K562 (cell line): ENCODE measurements at regions not wholly inside any gene's neighbourhood (a gene's known extent, or its start where the extent isn't known, plus 50 kb on each side); places are given as distances from the start of the nearest gene placed in this dataset.

ENCODE experiments used
- ATAC-seq: fragments of 200-7000 bp; cut with Tn5 transposase; 3 replicates; pipeline ENCODE4 v1.9.1; 2020; ENCODE audit warnings: moderate library complexity
- BruUV-seq: library from RNA; stranded (reverse); fragments of 400-500 nt; replicated peaks from 2 replicates; lab custom pipeline; 2021; lab: Mats Ljungman, UMichigan
- CTCF ChIA-PET: fragments of 300-600 bp; formaldehyde crosslinking; extraction: SDS; loops from one replicate; lab custom pipeline; 2021; ENCODE audit warnings: low intra/inter-chr PET ratio; lab: Yijun Ruan, JAX
- POLR2A ChIA-PET: fragments of 300-600, 350-650 bp; sonication (Branson Sonifier 250); formaldehyde crosslinking; extraction: SDS; loops from one replicate; lab custom pipeline; 2021; ENCODE audit warnings: antibody characterized with exemption, inconsistent platforms; lab: Yijun Ruan, JAX
- DNase-seq, 4 experiments: peaks; one replicate each; pipeline versions ENCODE4 v3.0.0 to v3.0.0-alpha.2; 2011 to 2018; ENCODE audit warnings: low spot score in 3 of 4, mixed read lengths in 3 of 4; ENCODE audit errors: extremely low read depth in 1 of 4
- FAIRE-seq: peaks from 2 replicates; lab custom pipeline; 2011; peaks lifted over from hg19 to GRCh38; lab: Jason Lieb, UNC
- H2AFZ ChIP-seq: 2 replicates; pipeline ENCODE4 v1.6.0; 2011; ENCODE audit warnings: low read depth, low read length, control low read depth, inconsistent platforms
- H3K27ac ChIP-seq: fragments of 200-600 bp; 3 replicates; pipeline ENCODE4 v1.8.0; 2011; ENCODE audit warnings: low read depth, mild to moderate bottlenecking, control low read depth, inconsistent platforms, low read length, moderate library complexity, mixed read lengths; ENCODE audit errors: extremely low read depth
- H3K27me3 ChIP-seq, 2 experiments: fragments of 300-600 bp in 1 of 2; 2 replicates in 1 of 2; 3 replicates in 1 of 2; pipeline versions ENCODE4 v1.6.0 to v1.8.0; 2011; ENCODE audit warnings: inconsistent platforms in 2 of 2, low read length in 2 of 2, mild to moderate bottlenecking in 1 of 2, mixed read lengths in 1 of 2, moderate library complexity in 1 of 2; ENCODE audit not compliant: control insufficient read depth in 2 of 2, insufficient read depth in 2 of 2
- H3K36me3 ChIP-seq: fragments of 300-600 bp; 3 replicates; pipeline ENCODE4 v1.8.0; 2011; ENCODE audit warnings: mild to moderate bottlenecking, low read length, inconsistent platforms; ENCODE audit not compliant: control insufficient read depth, insufficient read depth
- H3K4me1 ChIP-seq, 2 experiments: fragments of 200-600 bp in 1 of 2; replicated peaks in 1 of 2; 2 replicates in 1 of 2; 3 replicates in 1 of 2; pipeline versions ENCODE4 v1.5.1 to v1.8.0; 2011; ENCODE audit warnings: inconsistent platforms in 2 of 2, low read length in 2 of 2, mild to moderate bottlenecking in 1 of 2, mixed read lengths in 1 of 2, moderate library complexity in 1 of 2; ENCODE audit not compliant: control insufficient read depth in 2 of 2, insufficient read depth in 2 of 2
- H3K4me2 ChIP-seq: 2 replicates; pipeline ENCODE4 v1.6.1; 2011; ENCODE audit warnings: low read length, control low read depth, inconsistent platforms, mixed read lengths; ENCODE audit not compliant: insufficient read depth
- H3K4me3 ChIP-seq: fragments of 200-600 bp; sonication (generic), shearing (Covaris generic); 2 replicates; pipeline ENCODE4 v1.5.1; 2016; ENCODE audit warnings: control low read depth, inconsistent platforms
- H3K79me2 ChIP-seq: fragments of 200-600 bp; 3 replicates; pipeline ENCODE4 v1.8.0; 2011; ENCODE audit warnings: low read length, inconsistent platforms; ENCODE audit not compliant: control insufficient read depth, insufficient read depth
- H3K9ac ChIP-seq, 2 experiments: 2 replicates each; pipeline versions ENCODE4 v1.6.0 to v1.6.1; 2011; ENCODE audit warnings: low read depth in 2 of 2, low read length in 2 of 2, control low read depth in 1 of 2, inconsistent platforms in 1 of 2, mild to moderate bottlenecking in 1 of 2, mixed read lengths in 1 of 2; ENCODE audit not compliant: insufficient read depth in 1 of 2
- H3K9me1 ChIP-seq: one replicate; pipeline ENCODE4 v1.6.0; 2011; ENCODE audit warnings: inconsistent platforms, mild to moderate bottlenecking, low read length, moderate library complexity; ENCODE audit not compliant: control insufficient read depth, insufficient read depth
- H3K9me3 ChIP-seq: replicated peaks from 2 replicates; pipeline ENCODE4 v1.5.1; 2011; ENCODE audit warnings: low read depth, low read length, inconsistent platforms; ENCODE audit not compliant: control insufficient read depth, insufficient read depth
- H4K20me1 ChIP-seq: replicated peaks from 2 replicates; pipeline ENCODE4 v1.6.1; 2011; ENCODE audit warnings: low read length, inconsistent platforms, mixed read lengths; ENCODE audit not compliant: control insufficient read depth, insufficient read depth
- DLX4 ChIP-seq: fragments of 250-450 bp; sonication (Bioruptor Pico); IDR thresholded peaks from 2 replicates; pipeline ENCODE4 v1.6.1; 2021; ENCODE audit warnings: mild to moderate bottlenecking
- MAFG ChIP-seq: fragments of 450-650 bp; conservative IDR thresholded peaks from 2 replicates; pipeline ENCODE4 v1.6.1; 2016; ENCODE audit warnings: missing genetic modification characterization, missing compliant biosample characterization
- MXI1 ChIP-seq: IDR thresholded peaks from 2 replicates; pipeline ENCODE4 v1.6.1; 2011; ENCODE audit warnings: low read depth, mild to moderate bottlenecking, improper control_type of control experiment, low read length
- UBTF ChIP-seq, 2 experiments: IDR thresholded peaks; 2 replicates each; pipeline ENCODE4 v1.6.1; 2012; ENCODE audit warnings: improper control_type of control experiment in 2 of 2, low read depth in 2 of 2, low read length in 2 of 2, borderline replicate concordance in 1 of 2
- ZNF184 ChIP-seq: sonication (generic); formaldehyde crosslinking; IDR thresholded peaks from 2 replicates; pipeline ENCODE4 v1.5.0; 2020; ENCODE audit warnings: missing genetic modification reagents
- ZNF316 ChIP-seq: fragments of 450-650 bp; IDR thresholded peaks from 2 replicates; pipeline ENCODE4 v1.6.1; 2016
- ZNF778 ChIP-seq: fragments of 450-650 bp; formaldehyde crosslinking; IDR thresholded peaks from 2 replicates; pipeline ENCODE4 v1.4.0; 2020; ENCODE audit warnings: mild to moderate bottlenecking, moderate library complexity
- WGBS: fragments of 100-300 bp; shearing (Covaris generic); methylation state at CpG from one replicate; pipeline ENCODE4 v1.1.6; 2016; ENCODE audit warnings: low coverage, mixed read lengths; ENCODE audit not compliant: insufficient coverage; ENCODE audit errors: missing lambda C conversion rate; 5-methylcytosine and 5-hydroxymethylcytosine counted together
- in situ Hi-C: fragments of 300-500 bp; cut with MboI; formaldehyde crosslinking; loops from 4 replicates; pipeline ENCODE4 v1.15.0; 2018; ENCODE audit warnings: inconsistent platforms, mixed read lengths
- intact Hi-C: fragments of 100-400 bp; cut with micrococcal nuclease; formaldehyde crosslinking; loops from 2 replicates; pipeline ENCODE4 v1.14.2; 2022
- TF ChIP-seq, protein P1 (sequence below): sonication (generic); formaldehyde crosslinking; IDR thresholded peaks from 2 replicates; pipeline ENCODE4 v1.9.0; 2022; ENCODE audit warnings: mild to moderate bottlenecking, missing genetic modification reagents

DNA sequence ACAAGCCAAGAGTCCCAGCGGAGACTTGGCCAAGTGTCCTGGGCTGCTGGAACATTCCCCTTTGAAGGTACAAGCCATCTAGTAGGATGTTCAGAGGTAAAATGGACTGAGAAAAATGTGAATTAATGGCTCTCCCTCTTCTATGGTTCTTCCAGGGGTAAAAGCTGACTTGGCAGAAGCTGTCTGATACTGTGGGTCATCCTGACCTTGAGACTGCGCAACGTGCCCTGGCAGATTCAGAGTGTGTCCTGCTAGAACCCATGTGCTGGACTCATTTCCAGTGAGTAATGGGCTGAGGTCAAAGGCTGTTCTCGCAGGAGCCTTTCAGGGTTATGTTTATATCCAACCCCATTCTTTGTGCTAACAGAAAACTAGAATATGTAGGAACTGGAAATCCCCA lies 423.0 kb upstream of the CD180 start:
- Histone ChIP-seq H3K27me3 (no peaks in the 10 kb centered on the region), H3K36me3 (no peaks in the 10 kb centered on the region), H3K4me2 (no peak overlapping the region), H2AFZ (no peak overlapping the region), H3K27ac (no peak overlapping the region), H3K79me2 (no peaks in the 10 kb centered on the region), H3K9ac (no peak overlapping the region), H3K9me1 (no peaks in the 10 kb centered on the region), H4K20me1 (no peaks in the 10 kb centered on the region), H3K9me3 (no peaks in the 10 kb centered on the region), H3K4me3 (no peak overlapping the region), H3K4me1 (no peaks in the 10 kb centered on the region)
- intact Hi-C loops (no loop called here), in situ Hi-C loops (no loop called here)
- ATAC-seq (no peak), FAIRE-seq (no peak), DNase-seq (no peak)
- 0% methylated on average over 4 of the region's 4 CpGs for WGBS
- ChIA-PET CTCF (no interaction called here), POLR2A (no interaction called here)
- TF ChIP-seq ZNF778 (CRISPR knock-in tag) (no peak), ZNF184 (CRISPR knock-in tag) (no peak), DLX4 (CRISPR knock-in tag) (no peak), MXI1 (no peak)
- TF ChIP-seq, protein P1, sequence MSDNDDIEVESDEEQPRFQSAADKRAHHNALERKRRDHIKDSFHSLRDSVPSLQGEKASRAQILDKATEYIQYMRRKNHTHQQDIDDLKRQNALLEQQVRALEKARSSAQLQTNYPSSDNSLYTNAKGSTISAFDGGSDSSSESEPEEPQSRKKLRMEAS (CRISPR knock-in tag) = no peak
- no TSS peak for BruUV-seq

- POLR2A ChIA-PET = no interaction called here
- Histone ChIP-seq H2AFZ (no peak overlapping the region), H4K20me1 (no peaks in the 10 kb centered on the region)
- no peak for FAIRE-seq
- BruUV-seq = no TSS peak
- TF ChIP-seq UBTF (IDR thresholded peaks at IDR 0.05; ENCODE audit: borderline replicate concordance in 1 of 2, low read depth in 2 of 2, low read length in 2 of 2) = no peak
- TF ChIP-seq ZNF316 = peak; percentile 45; the same call in 1 of the 2 replicates
- 0 out of 2 replicates have a peak, but pooled peaks have one; percentile 26 for TF ChIP-seq MAFG (tag)
- TF ChIP-seq, all 486 proteins: peak for 2
- intact Hi-C loops (no loop called here), in situ Hi-C loops (no loop called here)
- Histone ChIP-seq H3K36me3 (no peaks in the 10 kb centered on the region), H3K9me1 (no peaks in the 10 kb centered on the region), H3K4me2 (no peak overlapping the region), H3K4me3 (no peak overlapping the region), H3K9ac (no peak overlapping the region), H3K9me3 (no peaks in the 10 kb centered on the region), H3K79me2 (no peaks in the 10 kb centered on the region), H3K27me3 (no peaks in the 10 kb centered on the region), H3K4me1 (no peaks in the 10 kb centered on the region), H3K27ac (no peak overlapping the region)
- ATAC-seq = no peak
- CTCF ChIA-PET = no interaction called here
- DNase-seq = no peak
These were observed 422.6 kb upstream of the CD180 start for GRCh38 chr5:67619235-67619634.
